ENCODE measurements at regions not wholly inside any gene's neighbourhood (a gene's known extent, or its start where the extent isn't known, plus 50 kb on each side); places are given as distances from the start of the nearest gene placed in this dataset.

DNA sequence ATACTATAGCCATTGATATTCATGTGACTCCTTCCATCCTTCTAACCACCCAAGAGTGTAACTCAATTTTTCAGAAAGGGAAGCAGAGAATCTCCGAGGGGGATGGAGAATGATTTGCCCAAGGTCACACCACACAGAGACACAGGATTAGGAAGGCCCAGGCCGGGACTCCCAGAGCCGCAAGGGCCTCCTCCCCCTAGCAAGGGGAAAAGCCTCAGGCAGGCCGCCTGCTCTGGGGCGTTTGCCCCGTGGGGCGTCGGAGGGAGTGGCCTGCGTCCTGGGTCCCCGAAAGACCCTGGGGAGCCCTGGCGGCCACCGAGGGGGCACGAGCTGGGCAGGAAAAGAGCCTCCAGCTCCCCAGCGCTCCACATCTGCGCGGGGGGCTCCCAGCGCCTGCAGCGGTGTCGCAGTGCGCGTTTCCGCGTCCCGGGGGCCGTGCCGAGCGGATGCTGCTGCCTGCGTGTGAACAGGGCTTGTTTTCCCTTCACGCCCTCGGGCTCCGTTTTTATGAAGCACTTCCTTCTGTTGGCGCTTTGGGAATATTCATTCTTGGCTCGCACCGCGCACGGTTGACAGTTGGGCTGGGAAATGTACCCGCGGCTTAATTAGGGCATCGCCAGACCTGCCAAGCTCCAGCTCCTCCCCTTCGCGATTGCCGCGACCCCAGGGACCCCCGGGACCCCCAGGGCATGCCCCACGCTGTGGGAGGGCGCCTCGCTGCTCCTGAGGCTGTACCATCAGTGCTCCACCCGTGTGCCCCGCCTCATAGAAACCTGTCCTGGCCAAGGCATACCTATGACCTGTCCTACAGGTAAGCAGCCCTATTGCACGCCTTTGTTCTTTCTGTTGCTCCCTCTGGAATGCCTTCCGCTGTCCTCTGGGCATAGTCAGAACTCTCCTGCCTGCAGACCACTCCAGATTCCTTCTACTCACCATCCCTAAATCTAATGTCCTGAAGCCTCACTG is 158.9 kb upstream of the GLI2 start:
- TF ChIP-seq, protein P1, sequence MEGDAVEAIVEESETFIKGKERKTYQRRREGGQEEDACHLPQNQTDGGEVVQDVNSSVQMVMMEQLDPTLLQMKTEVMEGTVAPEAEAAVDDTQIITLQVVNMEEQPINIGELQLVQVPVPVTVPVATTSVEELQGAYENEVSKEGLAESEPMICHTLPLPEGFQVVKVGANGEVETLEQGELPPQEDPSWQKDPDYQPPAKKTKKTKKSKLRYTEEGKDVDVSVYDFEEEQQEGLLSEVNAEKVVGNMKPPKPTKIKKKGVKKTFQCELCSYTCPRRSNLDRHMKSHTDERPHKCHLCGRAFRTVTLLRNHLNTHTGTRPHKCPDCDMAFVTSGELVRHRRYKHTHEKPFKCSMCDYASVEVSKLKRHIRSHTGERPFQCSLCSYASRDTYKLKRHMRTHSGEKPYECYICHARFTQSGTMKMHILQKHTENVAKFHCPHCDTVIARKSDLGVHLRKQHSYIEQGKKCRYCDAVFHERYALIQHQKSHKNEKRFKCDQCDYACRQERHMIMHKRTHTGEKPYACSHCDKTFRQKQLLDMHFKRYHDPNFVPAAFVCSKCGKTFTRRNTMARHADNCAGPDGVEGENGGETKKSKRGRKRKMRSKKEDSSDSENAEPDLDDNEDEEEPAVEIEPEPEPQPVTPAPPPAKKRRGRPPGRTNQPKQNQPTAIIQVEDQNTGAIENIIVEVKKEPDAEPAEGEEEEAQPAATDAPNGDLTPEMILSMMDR (IDR thresholded peaks at IDR 0.05; ENCODE audit: low read depth, low read length, poor library complexity, severe bottlenecking), result no peak
- no peak for TF ChIP-seq EZH2phosphoT487 (IDR thresholded peaks at IDR 0.05; ENCODE audit: borderline replicate concordance, low read length)
